Neuronal stem cell (in vitro differentiated cells): ENCODE measurements at regions not wholly inside any gene's neighbourhood (a gene's known extent, or its start where the extent isn't known, plus 50 kb on each side); places are given as distances from the start of the nearest gene placed in this dataset.
"Not testable (repeated sequence)": the region's sequence is repeated elsewhere in the genome, so short reads cannot be mapped to it uniquely, and the experiment has no call there.

ENCODE experiments used
- DNase-seq: peaks from one replicate; pipeline ENCODE4 v3.0.0-alpha.2; 2013; ENCODE audit warnings: low spot score
- H2AFZ ChIP-seq: one replicate; pipeline ENCODE4 v1.6.1; 2013; ENCODE audit warnings: mild to moderate bottlenecking, low read length, inconsistent platforms
- H2AK5ac ChIP-seq: 2 replicates; pipeline ENCODE4 v1.6.1; 2013; ENCODE audit warnings: low read depth, mild to moderate bottlenecking, inconsistent platforms, low read length, moderate library complexity, mixed read lengths
- H2BK120ac ChIP-seq: 2 replicates; pipeline ENCODE4 v1.6.1; 2013; ENCODE audit warnings: low read depth, mild to moderate bottlenecking, inconsistent platforms, low read length, moderate library complexity, mixed read lengths
- H2BK12ac ChIP-seq: one replicate; pipeline ENCODE4 v1.6.1; 2013; ENCODE audit warnings: low read length, inconsistent platforms
- H2BK15ac ChIP-seq: 2 replicates; pipeline ENCODE4 v1.6.1; 2013; ENCODE audit warnings: mild to moderate bottlenecking, low read length, inconsistent platforms, mixed read lengths
- H2BK5ac ChIP-seq: one replicate; pipeline ENCODE4 v1.6.1; 2013; ENCODE audit warnings: inconsistent platforms, mild to moderate bottlenecking, low read length, moderate library complexity
- H3K14ac ChIP-seq: one replicate; pipeline ENCODE4 v1.6.1; 2013; ENCODE audit warnings: low read length, inconsistent platforms
- H3K18ac ChIP-seq: 2 replicates; pipeline ENCODE4 v1.6.1; 2013; ENCODE audit warnings: low read length, inconsistent platforms
- H3K23ac ChIP-seq: 2 replicates; pipeline ENCODE4 v1.6.1; 2013; ENCODE audit warnings: low read depth, mild to moderate bottlenecking, mixed read lengths, low read length, inconsistent platforms; ENCODE audit not compliant: poor library complexity
- H3K27ac ChIP-seq: replicated peaks from 3 replicates; pipeline ENCODE4 v1.5.1; 2013; ENCODE audit warnings: low read length, inconsistent platforms
- H3K27me3 ChIP-seq, 3 experiments: 2 replicates each; pipeline ENCODE4 v1.6.1; 2013; ENCODE audit warnings: low read length in 3 of 3, mild to moderate bottlenecking in 2 of 3, inconsistent platforms in 1 of 3, low read depth in 1 of 3, mixed read lengths in 1 of 3, moderate library complexity in 1 of 3; ENCODE audit not compliant: control insufficient read depth in 3 of 3, insufficient read depth in 3 of 3
- H3K36me3 ChIP-seq, 2 donors: replicated peaks in 1 of 2; 2 replicates each; pipeline ENCODE4 v1.6.1; 2013; ENCODE audit warnings: low read length in 2 of 2; ENCODE audit not compliant: control insufficient read depth in 2 of 2, insufficient read depth in 2 of 2
- H3K4ac ChIP-seq: 2 replicates; pipeline ENCODE4 v1.6.1; 2013; ENCODE audit warnings: inconsistent platforms, mild to moderate bottlenecking, low read length, moderate library complexity
- H3K4me1 ChIP-seq, 2 donors: 1 replicate in 1 of 2; 2 replicates in 1 of 2; pipeline ENCODE4 v1.6.1; 2013; ENCODE audit warnings: low read length in 2 of 2, low read depth in 1 of 2; ENCODE audit not compliant: control insufficient read depth in 2 of 2, insufficient read depth in 1 of 2
- H3K4me2 ChIP-seq: one replicate; pipeline ENCODE4 v1.6.1; 2013; ENCODE audit warnings: mild to moderate bottlenecking, low read length, inconsistent platforms; ENCODE audit not compliant: insufficient read depth, poor library complexity, severe bottlenecking
- H3K4me3 ChIP-seq, 2 donors: 2 replicates each; pipeline ENCODE4 v1.5.1; 2013; ENCODE audit warnings: low read length in 2 of 2, mild to moderate bottlenecking in 2 of 2, inconsistent platforms in 1 of 2, moderate library complexity in 1 of 2
- H3K79me1 ChIP-seq: one replicate; pipeline ENCODE4 v1.6.1; 2013; ENCODE audit warnings: low read depth, mild to moderate bottlenecking, inconsistent platforms, low read length, moderate library complexity
- H3K9ac ChIP-seq: one replicate; pipeline ENCODE4 v1.6.1; 2013; ENCODE audit warnings: mild to moderate bottlenecking, low read depth, low read length, inconsistent platforms; ENCODE audit not compliant: poor library complexity
- H3K9me3 ChIP-seq, 2 donors: replicated peaks in 1 of 2; 2 replicates each; pipeline versions ENCODE3 to v1.6.1; 2013; ENCODE audit warnings: low read length in 2 of 2, mild to moderate bottlenecking in 2 of 2, inconsistent platforms in 1 of 2, low read depth in 1 of 2, mixed read lengths in 1 of 2, moderate library complexity in 1 of 2; ENCODE audit not compliant: control insufficient read depth in 2 of 2, insufficient read depth in 1 of 2
- H4K8ac ChIP-seq: one replicate; pipeline ENCODE4 v1.6.1; 2013; ENCODE audit warnings: low read depth, mild to moderate bottlenecking, inconsistent platforms, low read length, moderate library complexity
- H4K91ac ChIP-seq: one replicate; pipeline ENCODE4 v1.6.1; 2013; ENCODE audit warnings: low read length, low read depth, mild to moderate bottlenecking, inconsistent platforms; ENCODE audit not compliant: poor library complexity
- WGBS, 2 donors: extraction: QIAGEN DNeasy Blood & Tissue Kit; methylation state at CpG; one replicate each; pipeline ENCODE4 v1.1.7; 2013; ENCODE audit warnings: missing lambda C conversion rate in 2 of 2, mixed read lengths in 1 of 2; ENCODE audit not compliant: insufficient read length in 2 of 2, insufficient replicate concordance in 1 of 2; ENCODE audit errors: extremely low coverage in 2 of 2; 5-methylcytosine and 5-hydroxymethylcytosine counted together

- H3K9me3 ChIP-seq: peaks cover 4 to 11% of the 10 kb centered on the region in 2 donors
- no peak overlapping the region for H3K4me2 ChIP-seq
- H3K4me1 ChIP-seq: no peaks in the 10 kb centered on the region
- WGBS, 2 donors: no CpG with 5 or more reads among the region's 2 CpGs
- H2AFZ ChIP-seq: no peak overlapping the region
- no peak overlapping the region for H3K23ac ChIP-seq
- H2BK120ac ChIP-seq: no peak overlapping the region
- H2BK12ac ChIP-seq: no peak overlapping the region
- H3K79me1 ChIP-seq: no peaks in the 10 kb centered on the region
- no peak overlapping the region for H3K4ac ChIP-seq
- peaks cover 0 to 17% (median 0%) of the 10 kb centered on the region in 3 experiments for H3K27me3 ChIP-seq
- H2AK5ac ChIP-seq: no peak overlapping the region
- no peak overlapping the region for H4K8ac ChIP-seq
- H3K27ac ChIP-seq: no peak overlapping the region
- no peaks in the 10 kb centered on the region for H3K36me3 ChIP-seq
- no peak overlapping the region for H3K18ac ChIP-seq
- H3K14ac ChIP-seq: no peak overlapping the region
- no peak for DNase-seq
- H3K4me3 ChIP-seq: no peak overlapping the region
- H2BK15ac ChIP-seq: no peak overlapping the region
- H4K91ac ChIP-seq: no peak overlapping the region
- no peak overlapping the region for H3K9ac ChIP-seq
- H2BK5ac ChIP-seq: no peak overlapping the region
Measured at GRCh38 chr17:28261219-28261618, 57.8 kb upstream of the TMEM97 start.

- H2BK120ac ChIP-seq, H3K4me2 ChIP-seq, H3K79me1 ChIP-seq, H2AFZ ChIP-seq, H2AK5ac ChIP-seq, H4K8ac ChIP-seq, H4K91ac ChIP-seq, H2BK12ac ChIP-seq, H3K18ac ChIP-seq, H3K9ac ChIP-seq, DNase-seq, H2BK5ac ChIP-seq, H3K4me1 ChIP-seq, H3K4ac ChIP-seq, H3K14ac ChIP-seq, H2BK15ac ChIP-seq, H3K27ac ChIP-seq, H3K23ac ChIP-seq, H3K36me3 ChIP-seq, H3K4me3 ChIP-seq: not testable (repeated sequence)
- Histone ChIP-seq H3K9me3 (peaks cover 4 to 11% of the 10 kb centered on the region in 2 donors), H3K27me3 (peaks cover 0 to 14% (median 0%) of the 10 kb centered on the region in 3 experiments)
- WGBS, 2 donors: no CpG with 5 or more reads among the region's 10 CpGs
Measured at GRCh38 chr17:28262123-28262745, 56.8 kb upstream of the TMEM97 start.

GRCh38 chr17:28264902-28265548 is 54.0 kb upstream of the TMEM97 start:
- not testable (repeated sequence) for H3K79me1 ChIP-seq, H2AFZ ChIP-seq, H3K4me1 ChIP-seq, H3K27me3 ChIP-seq, H3K4ac ChIP-seq, H3K4me2 ChIP-seq, H2BK12ac ChIP-seq, H3K9ac ChIP-seq, H3K27ac ChIP-seq, H4K8ac ChIP-seq, H3K18ac ChIP-seq, H3K23ac ChIP-seq, H3K14ac ChIP-seq, H3K36me3 ChIP-seq, H3K4me3 ChIP-seq, H2BK15ac ChIP-seq, DNase-seq, H2AK5ac ChIP-seq, H4K91ac ChIP-seq, H2BK5ac ChIP-seq, H2BK120ac ChIP-seq
- WGBS, 2 donors: no CpG with 5 or more reads among the region's 5 CpGs
- H3K9me3 ChIP-seq: peaks cover 4 to 19% of the 10 kb centered on the region in 2 donors

- no CpG with 5 or more reads among the region's 21 CpGs for WGBS, 2 donors
- not testable (repeated sequence) for H3K27ac ChIP-seq, H3K9ac ChIP-seq, H3K23ac ChIP-seq, H3K4me2 ChIP-seq, H2AFZ ChIP-seq, H2AK5ac ChIP-seq, H3K4me3 ChIP-seq, H2BK120ac ChIP-seq, H2BK5ac ChIP-seq, H2BK15ac ChIP-seq, H2BK12ac ChIP-seq, DNase-seq, H3K14ac ChIP-seq, H3K27me3 ChIP-seq, H3K79me1 ChIP-seq, H3K4ac ChIP-seq, H4K8ac ChIP-seq, H4K91ac ChIP-seq, H3K36me3 ChIP-seq, H3K18ac ChIP-seq, H3K4me1 ChIP-seq
- H3K9me3 ChIP-seq: peaks cover 4 to 19% of the 10 kb centered on the region in 2 donors
Measured at GRCh38 chr17:28265856-28266546, 53.0 kb upstream of the TMEM97 start.
